Stimulated activated effector memory CD8-positive, alpha-beta T cell treated with anti-CD3 and anti-CD28 coated beads, Interleukin-12 subunit alpha, Interleukin-12 subunit beta, amount 100 ng/mL, for 72 hours (primary cell): ENCODE measurements at regions not wholly inside any gene's neighbourhood (a gene's known extent, or its start where the extent isn't known, plus 50 kb on each side); places are given as distances from the start of the nearest gene placed in this dataset.

Experiments
- ATAC-seq: fragments of 150-1000 bp; cut with Tn5 transposase; 2 replicates; pipeline ENCODE4 v1.10.0; 2021
- DNase-seq, 2 donors: peaks; one replicate each; pipeline ENCODE4 v3.0.0; 2021 to 2022; ENCODE audit warnings: low spot score in 2 of 2
- H3K27ac Mint-ChIP-seq: one replicate; pipeline ENCODE4 v1.8.0; 2022; ENCODE audit warnings: mild to moderate bottlenecking, mixed read lengths
- H3K36me3 Mint-ChIP-seq: one replicate; pipeline ENCODE4 v1.8.0; 2022; ENCODE audit warnings: mild to moderate bottlenecking, mixed read lengths
- H3K4me1 Mint-ChIP-seq: one replicate; pipeline ENCODE4 v1.8.0; 2022; ENCODE audit warnings: mixed read lengths
- H3K4me3 Mint-ChIP-seq: one replicate; pipeline ENCODE4 v1.8.0; 2022; ENCODE audit warnings: mild to moderate bottlenecking, mixed read lengths
- H3K9me3 Mint-ChIP-seq: one replicate; pipeline ENCODE4 v1.8.0; 2022; ENCODE audit warnings: mixed read lengths

DNA sequence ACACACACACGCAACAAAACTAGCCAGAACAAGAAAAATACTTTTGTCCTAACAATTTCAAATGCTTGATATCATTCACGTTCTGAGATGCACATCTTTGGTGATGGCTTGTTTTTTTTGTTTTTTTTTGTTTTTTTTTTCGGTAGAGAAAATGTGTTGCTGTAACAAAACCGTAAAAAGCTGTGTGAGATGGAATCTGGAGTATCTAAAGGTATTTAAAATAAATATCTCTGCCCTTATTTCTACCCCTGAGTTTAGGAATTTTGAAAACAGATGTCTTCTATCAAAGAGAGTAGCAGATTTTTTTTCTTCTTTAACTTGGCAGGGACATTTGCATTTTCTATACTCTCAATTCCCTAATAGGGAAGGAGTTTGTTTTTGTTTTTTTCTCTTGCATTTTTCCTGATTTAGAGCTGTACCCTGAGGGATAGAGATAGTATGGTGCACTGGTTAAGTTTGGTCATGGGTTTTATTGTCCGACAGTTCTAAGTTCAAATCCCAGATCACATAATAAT, 446.6 kb downstream of the KLF5 start:
- Mint-ChIP-seq H3K36me3 (no peaks in the 10 kb centered on the region), H3K4me3 (no peak overlapping the region), H3K4me1 (no peaks in the 10 kb centered on the region), H3K27ac (no peak overlapping the region), H3K9me3 (no peaks in the 10 kb centered on the region)
- DNase-seq, result no peak
- no peak for ATAC-seq

DNA sequence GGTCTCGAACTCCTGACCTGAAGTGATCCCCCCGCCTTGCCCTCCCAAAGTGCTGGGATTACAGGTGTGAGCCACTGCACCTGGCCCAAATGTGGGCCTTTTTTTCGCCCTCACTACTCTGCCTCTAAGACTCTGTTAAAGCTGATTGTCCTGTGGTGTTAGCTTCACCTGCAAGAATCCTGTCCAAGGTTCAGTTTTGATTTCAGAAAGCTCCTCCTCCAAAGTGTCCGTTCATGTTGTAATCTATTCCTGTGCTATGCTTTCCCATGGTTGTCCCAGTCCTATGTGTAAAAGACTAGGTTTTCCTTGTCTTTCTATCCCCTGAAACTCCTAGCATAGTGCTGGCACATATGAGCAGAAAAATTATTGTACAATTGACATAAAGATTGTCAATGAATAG, 440.9 kb downstream of the KLF5 start:
- Mint-ChIP-seq H3K9me3 (no peaks in the 10 kb centered on the region), H3K27ac (no peak overlapping the region), H3K4me1 (no peaks in the 10 kb centered on the region), H3K36me3 (no peaks in the 10 kb centered on the region), H3K4me3 (no peak overlapping the region)
- DNase-seq, result no peak
- ATAC-seq, result no peak

DNA sequence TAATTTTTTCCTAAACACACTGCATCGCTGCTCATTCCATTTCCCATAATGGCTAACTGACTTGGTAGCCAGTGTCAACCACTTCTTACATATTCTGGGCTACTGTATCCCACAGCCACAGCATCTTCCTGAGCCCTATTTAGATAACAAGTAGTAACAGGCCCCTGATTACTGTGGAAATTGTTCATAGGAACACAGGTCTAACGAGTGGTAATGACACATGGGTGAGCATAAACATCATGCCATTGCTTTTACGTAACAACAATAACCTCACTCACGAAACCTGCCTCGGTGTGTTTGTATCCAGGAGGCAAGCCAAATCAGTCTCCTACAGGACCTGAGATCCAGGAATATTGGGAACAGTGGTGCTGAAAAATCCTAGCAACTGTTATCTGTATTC, 438.6 kb downstream of the KLF5 start:
- no peak overlapping the region for H3K4me3 Mint-ChIP-seq
- no peak for ATAC-seq
- H3K27ac Mint-ChIP-seq, result no peak overlapping the region
- DNase-seq, result no peak
- H3K36me3 Mint-ChIP-seq, result no peaks in the 10 kb centered on the region
- no peaks in the 10 kb centered on the region for H3K9me3 Mint-ChIP-seq
- H3K4me1 Mint-ChIP-seq, result no peaks in the 10 kb centered on the region

DNA sequence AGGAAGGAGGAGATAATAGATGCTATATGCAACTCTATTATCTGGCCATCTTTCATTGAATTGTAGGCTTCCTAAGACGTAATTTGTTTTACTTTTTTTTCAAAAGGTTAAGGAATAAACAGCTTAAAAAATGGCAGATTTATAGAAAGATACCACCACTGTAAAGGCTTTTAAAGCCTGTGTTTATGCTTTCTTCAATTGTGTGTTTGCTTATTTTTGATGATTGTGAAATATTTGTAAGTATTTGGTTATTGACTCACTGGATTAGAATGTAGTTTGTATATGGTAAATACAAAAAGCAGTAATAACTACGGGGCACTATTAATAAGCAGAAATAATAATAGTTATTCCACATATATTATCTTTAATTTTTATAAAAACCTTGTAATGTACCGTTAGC, 437.9 kb downstream of the KLF5 start:
- ATAC-seq, result no peak
- no peaks in the 10 kb centered on the region for H3K36me3 Mint-ChIP-seq

DNA sequence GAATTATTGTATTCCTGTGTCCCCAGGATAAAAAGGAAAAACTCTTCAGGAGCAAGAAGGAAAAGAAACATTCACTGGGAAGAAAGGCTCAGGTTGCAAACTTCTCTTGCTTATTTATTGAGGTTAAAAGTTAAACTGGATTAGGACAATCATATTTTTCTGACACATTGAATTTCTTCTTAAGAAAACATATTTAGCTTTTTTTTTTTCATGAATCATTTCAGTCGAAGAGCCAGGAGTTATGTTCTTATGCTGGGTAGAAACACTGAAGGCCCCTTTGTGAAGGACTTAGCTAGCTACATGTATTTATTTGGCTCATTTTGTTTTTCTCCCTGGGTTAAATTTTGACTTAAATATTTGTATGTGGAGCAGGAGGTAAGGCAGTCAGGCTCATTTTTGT, 434.0 kb downstream of the KLF5 start:
- no peak for DNase-seq
- H3K36me3 Mint-ChIP-seq, result no peaks in the 10 kb centered on the region

More for the DNA sequence above, 437.9 kb downstream of the KLF5 start:
- Mint-ChIP-seq H3K9me3 (no peaks in the 10 kb centered on the region), H3K4me1 (no peaks in the 10 kb centered on the region), H3K4me3 (no peak overlapping the region), H3K27ac (no peak overlapping the region)
- no peak for DNase-seq

DNA sequence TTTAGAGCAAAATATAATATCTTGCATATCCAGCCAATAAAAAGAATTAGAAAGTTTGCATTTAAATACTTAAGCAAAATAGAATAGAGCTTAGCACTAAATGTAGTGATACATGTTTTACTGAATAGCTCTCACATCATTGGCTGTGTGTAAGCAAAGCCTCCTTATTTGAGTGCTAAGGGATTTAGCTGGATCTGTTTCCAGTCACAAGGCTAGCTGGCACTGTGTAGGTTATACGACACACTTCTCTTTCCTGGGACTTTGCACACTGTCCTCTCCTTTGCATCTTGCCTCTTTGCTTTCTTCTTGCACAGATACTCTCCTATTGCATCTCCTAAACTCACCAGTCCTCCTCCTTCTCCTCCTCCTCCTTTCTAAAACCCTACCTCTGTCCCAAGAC, 423.8 kb downstream of the KLF5 start:
- Mint-ChIP-seq H3K27ac (no peak overlapping the region), H3K4me1 (no peaks in the 10 kb centered on the region)
- DNase-seq, result no peak

More for the DNA sequence above, 434.0 kb downstream of the KLF5 start:
- Mint-ChIP-seq H3K4me1 (no peaks in the 10 kb centered on the region), H3K4me3 (no peak overlapping the region), H3K27ac (no peak overlapping the region), H3K9me3 (no peaks in the 10 kb centered on the region)
- no peak for ATAC-seq

DNA sequence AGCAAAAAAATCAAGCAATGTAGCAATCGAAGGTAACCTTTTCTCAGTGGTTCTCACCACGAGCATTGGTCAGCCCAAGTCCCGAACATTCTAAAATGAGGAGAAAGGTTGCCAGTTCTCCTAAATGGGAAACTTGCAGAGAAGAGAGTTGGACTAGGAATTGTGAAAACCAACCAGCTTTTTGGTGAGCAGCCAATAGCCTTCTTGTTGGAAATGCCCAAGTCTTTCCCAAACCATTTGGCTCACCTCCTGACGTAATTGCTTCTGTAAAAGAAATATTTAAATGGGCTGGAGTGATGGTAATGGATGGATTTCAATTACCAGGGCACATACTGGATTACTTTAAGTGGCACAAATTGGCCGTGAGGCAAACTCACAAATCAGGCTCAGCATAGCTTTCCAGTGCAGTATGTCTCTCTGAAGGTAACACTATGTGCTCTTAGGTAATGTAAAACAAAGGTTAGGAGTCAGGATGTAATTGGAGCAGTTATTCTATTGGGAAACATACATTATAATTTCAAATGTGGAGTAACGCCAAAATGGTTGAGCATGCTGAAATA, 423.2 kb downstream of the KLF5 start:
- no peaks in the 10 kb centered on the region for H3K9me3 Mint-ChIP-seq
- H3K36me3 Mint-ChIP-seq, result no peaks in the 10 kb centered on the region
- ATAC-seq, result no peak
- no peak for DNase-seq
- no peak overlapping the region for H3K4me3 Mint-ChIP-seq
- no peak overlapping the region for H3K27ac Mint-ChIP-seq
- no peaks in the 10 kb centered on the region for H3K4me1 Mint-ChIP-seq

More for the DNA sequence above, 423.8 kb downstream of the KLF5 start:
- no peak overlapping the region for H3K4me3 Mint-ChIP-seq
- H3K36me3 Mint-ChIP-seq, result no peaks in the 10 kb centered on the region
- no peaks in the 10 kb centered on the region for H3K9me3 Mint-ChIP-seq
- no peak for ATAC-seq

DNA sequence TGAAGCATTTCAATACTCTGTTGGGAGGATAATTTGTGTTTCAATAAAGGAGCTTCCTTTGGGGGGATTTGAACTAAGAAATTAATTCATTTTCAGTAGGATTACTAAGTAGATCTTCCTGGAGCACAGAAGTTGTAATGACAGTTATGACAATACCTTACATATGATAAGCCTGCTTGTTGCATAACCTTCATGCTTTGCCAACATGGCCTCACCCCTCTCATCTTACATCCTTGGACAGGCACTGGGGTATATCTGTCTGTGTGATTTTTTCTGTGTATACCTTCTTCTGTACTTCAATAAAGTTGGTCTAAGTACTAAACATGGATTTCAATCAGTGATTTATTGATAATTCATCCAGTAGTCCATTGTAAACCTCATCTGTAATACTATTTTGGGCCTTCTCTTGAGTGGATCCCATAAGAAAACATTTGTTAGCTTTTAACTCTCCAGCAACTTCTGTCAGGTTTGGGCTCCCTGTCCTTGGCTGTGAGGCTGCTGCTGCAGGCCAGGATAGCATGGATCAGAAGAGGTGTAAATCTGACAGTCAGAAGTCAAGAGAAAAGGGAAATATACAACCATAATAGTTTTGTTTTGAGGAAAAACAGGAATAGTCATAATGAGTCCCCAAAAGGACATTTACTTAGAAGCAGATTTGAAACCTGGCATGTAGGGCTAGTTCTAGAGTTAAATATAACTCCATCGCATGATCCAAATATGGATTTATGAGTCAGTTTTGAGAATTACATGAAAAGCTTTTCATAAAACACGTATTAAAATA, 422.2 kb downstream of the KLF5 start:
- Mint-ChIP-seq H3K27ac (no peak overlapping the region), H3K9me3 (no peaks in the 10 kb centered on the region), H3K36me3 (no peaks in the 10 kb centered on the region), H3K4me3 (no peak overlapping the region), H3K4me1 (no peaks in the 10 kb centered on the region)
- DNase-seq (no peak), ATAC-seq (no peak)

DNA sequence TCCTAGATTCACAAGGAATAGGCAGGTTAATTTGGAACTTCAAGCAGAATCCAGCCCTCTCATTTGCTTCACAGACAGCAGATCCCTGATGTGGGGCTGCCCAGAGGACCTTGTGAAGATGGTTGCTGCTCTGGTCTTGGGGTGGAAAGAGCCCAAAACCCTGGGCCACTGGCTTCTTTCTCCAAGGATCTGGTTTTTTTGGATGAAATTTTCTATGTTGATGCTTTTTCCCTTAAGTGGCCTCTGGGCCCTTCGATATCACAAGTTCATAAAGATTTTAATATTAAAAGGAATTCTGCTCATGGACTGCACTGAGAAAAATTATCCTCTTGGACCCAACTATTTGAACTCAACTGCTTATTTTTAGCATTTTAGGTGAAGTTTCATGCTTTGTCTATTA, 421.1 kb downstream of the KLF5 start:
- ATAC-seq (no peak), DNase-seq (no peak)
- H3K36me3 Mint-ChIP-seq, result no peaks in the 10 kb centered on the region
- H3K4me3 Mint-ChIP-seq, result no peak overlapping the region
- no peaks in the 10 kb centered on the region for H3K4me1 Mint-ChIP-seq
- H3K27ac Mint-ChIP-seq, result no peak overlapping the region
- no peaks in the 10 kb centered on the region for H3K9me3 Mint-ChIP-seq

DNA sequence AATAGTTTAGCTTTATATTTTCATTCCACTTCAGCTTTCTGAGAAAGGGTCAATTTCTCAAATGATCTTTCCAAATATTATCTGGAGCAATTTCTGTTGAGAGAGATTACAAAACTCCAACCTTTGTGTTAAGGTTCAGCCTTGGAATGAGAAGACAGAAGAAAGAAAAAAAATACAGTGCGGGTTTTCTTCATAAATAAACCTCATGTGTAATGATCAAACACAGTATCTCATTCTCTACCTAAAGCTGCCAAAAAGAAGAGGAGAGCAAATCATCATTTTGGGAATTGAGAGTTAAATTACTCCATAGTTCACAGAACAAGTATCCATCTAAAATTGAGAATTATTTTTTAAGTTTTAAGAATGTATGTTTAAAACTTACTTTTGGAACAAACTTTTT, 420.5 kb downstream of the KLF5 start:
- Mint-ChIP-seq H3K9me3 (no peaks in the 10 kb centered on the region), H3K27ac (no peak overlapping the region), H3K4me1 (no peaks in the 10 kb centered on the region), H3K36me3 (no peaks in the 10 kb centered on the region), H3K4me3 (no peak overlapping the region)
- no peak for DNase-seq
- no peak for ATAC-seq

DNA sequence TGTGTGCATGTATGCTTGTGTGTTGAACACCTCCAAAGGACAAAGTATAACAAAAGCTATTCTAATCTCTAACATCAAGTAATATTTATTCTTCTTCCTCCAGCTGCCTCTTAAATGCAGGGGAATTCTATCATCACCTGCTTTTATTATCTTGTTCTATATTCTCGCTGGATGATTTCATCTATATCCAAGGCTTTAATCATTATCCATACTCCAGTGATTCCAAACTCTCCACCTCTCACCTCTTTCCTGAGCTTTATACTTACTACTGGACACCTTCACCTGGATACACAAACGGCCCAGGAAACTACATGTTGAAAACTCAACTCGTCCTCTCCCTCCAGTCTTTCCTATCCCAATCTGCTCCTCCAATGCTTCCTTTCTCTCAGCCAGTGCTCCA, 418.6 kb downstream of the KLF5 start:
- no peak overlapping the region for H3K4me3 Mint-ChIP-seq
- H3K36me3 Mint-ChIP-seq, result no peaks in the 10 kb centered on the region
- no peaks in the 10 kb centered on the region for H3K9me3 Mint-ChIP-seq
- ATAC-seq, result no peak
- H3K4me1 Mint-ChIP-seq, result no peaks in the 10 kb centered on the region
- no peak for DNase-seq
- H3K27ac Mint-ChIP-seq, result no peak overlapping the region

DNA sequence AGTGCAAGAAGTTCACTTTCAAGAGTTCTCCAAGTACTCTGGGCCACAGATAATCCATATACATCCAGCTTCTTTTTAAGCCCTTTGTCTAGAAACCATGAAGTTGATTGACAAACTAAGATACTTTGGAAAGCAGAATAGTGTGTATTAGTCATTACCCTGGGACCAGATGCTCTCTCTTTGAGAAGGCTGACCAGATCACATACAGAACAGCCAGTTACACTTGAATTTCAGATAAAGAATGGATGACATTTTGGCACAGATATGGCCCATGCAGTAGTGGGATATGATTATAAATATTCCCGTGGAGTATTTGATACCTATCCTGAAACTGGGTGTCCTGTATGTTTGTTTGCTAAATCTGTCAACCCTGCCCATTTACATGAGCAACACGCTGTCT, 414.2 kb downstream of the KLF5 start:
- Mint-ChIP-seq H3K36me3 (no peaks in the 10 kb centered on the region), H3K4me3 (no peak overlapping the region), H3K9me3 (no peaks in the 10 kb centered on the region), H3K27ac (no peak overlapping the region), H3K4me1 (no peaks in the 10 kb centered on the region)
- DNase-seq (no peak), ATAC-seq (no peak)

DNA sequence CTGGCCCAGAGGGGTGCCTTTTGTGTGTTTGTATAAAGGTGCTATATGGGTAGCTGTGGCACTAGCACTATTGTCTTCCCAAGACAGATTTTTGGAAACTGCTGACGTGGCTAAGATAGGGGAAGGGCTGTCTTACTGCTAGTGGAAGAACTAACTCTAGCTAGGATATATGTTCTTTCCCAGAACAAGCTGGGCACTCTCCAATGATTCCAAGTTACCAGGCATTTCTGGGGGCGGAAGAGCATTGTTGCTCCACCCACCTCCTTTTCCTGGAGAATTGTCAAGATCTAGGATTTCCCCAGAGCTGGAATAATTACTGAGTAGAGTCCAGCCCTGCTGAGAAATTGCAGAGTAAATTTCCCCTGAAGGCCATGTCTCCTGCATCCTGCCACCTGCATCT, 408.3 kb downstream of the KLF5 start:
- no peak overlapping the region for H3K27ac Mint-ChIP-seq
- DNase-seq (no peak), ATAC-seq (no peak)
- no peaks in the 10 kb centered on the region for H3K9me3 Mint-ChIP-seq
- H3K4me3 Mint-ChIP-seq, result no peak overlapping the region
- H3K36me3 Mint-ChIP-seq, result no peaks in the 10 kb centered on the region
- H3K4me1 Mint-ChIP-seq, result no peaks in the 10 kb centered on the region

DNA sequence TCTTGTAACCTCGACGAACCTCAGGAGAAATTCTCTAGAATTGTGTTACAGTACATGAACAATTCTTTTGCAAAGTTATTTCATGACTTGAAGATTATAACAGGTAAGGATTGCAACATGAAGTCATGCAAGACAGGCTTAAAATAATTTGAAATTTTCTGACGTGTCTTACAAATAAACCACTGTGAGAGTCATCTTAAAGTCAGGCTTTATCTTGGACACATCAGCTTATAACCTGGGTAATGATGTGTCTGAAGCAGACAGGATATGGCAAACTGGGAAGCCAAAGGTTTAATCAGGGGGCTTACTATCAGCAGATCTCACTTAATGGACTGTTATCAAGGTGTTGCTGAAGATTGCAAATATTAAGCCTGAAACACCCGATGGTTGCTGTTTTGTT, 407.8 kb downstream of the KLF5 start:
- Mint-ChIP-seq H3K4me1 (no peaks in the 10 kb centered on the region), H3K36me3 (no peaks in the 10 kb centered on the region), H3K9me3 (no peaks in the 10 kb centered on the region), H3K27ac (no peak overlapping the region), H3K4me3 (no peak overlapping the region)
- DNase-seq, result no peak
- ATAC-seq, result no peak

DNA sequence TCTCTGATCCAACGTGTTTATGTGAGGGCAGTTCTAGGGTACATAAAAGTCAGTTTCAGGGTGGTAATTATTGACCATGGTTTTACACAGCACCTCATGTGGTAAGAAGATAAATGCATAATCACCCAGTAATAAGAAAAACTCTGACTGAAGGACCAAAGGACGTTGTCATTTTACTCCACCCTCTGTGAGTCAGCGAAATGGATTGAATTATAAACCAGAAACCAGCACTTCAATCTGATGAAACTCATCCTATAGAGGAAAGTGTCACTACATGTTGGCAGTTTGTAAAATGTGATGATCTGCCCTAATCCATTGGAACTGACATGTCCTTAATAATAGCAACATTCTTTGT, 406.8 kb downstream of the KLF5 start:
- Mint-ChIP-seq H3K36me3 (no peaks in the 10 kb centered on the region), H3K4me1 (no peaks in the 10 kb centered on the region), H3K4me3 (no peak overlapping the region), H3K9me3 (no peaks in the 10 kb centered on the region), H3K27ac (no peak overlapping the region)
- ATAC-seq, result no peak
- DNase-seq, result no peak

DNA sequence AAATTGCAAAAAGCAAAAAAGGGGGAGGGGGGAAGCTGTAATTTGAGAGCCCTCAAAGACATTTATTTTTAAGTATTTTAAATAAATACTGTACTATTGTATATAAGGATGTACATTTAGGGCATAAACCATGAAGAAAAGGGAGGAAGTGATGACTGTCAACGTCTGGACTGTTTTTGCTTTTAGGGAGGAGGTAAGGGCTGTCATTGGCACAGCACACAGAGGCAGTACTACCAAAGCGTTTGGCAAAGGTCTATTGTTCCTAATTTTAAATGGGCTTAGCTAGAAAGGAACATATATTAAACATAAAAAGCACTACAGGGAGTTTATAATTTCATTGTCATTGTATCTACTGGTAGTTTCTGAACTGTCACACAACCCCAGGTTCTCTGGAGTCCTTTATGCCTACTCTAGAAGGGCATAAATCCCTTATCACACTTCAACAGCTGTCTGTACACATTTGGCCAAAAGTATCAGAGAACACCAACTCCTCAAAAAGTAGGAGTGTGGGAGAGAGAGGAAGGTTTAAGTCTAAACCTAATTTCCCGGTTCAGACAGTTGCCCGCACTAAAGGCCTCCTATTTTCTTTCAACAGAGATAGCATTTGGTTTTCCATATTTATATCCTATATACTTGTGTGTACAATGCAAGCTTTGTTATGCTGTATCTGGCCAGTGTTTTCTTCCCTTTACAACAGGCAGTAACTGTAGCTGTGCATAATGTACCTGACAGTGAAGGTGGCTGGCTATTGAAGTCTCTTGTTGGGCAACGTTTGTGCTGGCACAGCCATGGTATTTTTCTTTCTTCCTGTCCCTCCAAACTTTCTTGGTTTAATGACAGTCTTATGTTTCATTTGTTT, 406.2 kb downstream of the KLF5 start:
- ATAC-seq (no peak), DNase-seq (no peak)
- no peaks in the 10 kb centered on the region for H3K4me1 Mint-ChIP-seq
- H3K36me3 Mint-ChIP-seq, result no peaks in the 10 kb centered on the region
- H3K9me3 Mint-ChIP-seq, result no peaks in the 10 kb centered on the region
- no peak overlapping the region for H3K27ac Mint-ChIP-seq
- no peak overlapping the region for H3K4me3 Mint-ChIP-seq
